ENCODE measurements at regions not wholly inside any gene's neighbourhood (a gene's known extent, or its start where the extent isn't known, plus 50 kb on each side); places are given as distances from the start of the nearest gene placed in this dataset.

- TF ChIP-seq EZH2phosphoT487 (IDR thresholded peaks at IDR 0.05; ENCODE audit: low read depth, severe bottlenecking, unreplicated experiment) (no peak), CTCF (IDR thresholded peaks at IDR 0.05; ENCODE audit: poor library complexity) (no peak), EZH2 (IDR thresholded peaks at IDR 0.05; ENCODE audit: borderline replicate concordance) (no peak)
Measured at GRCh38 chr12:5197131-5197530, 153.5 kb downstream of the KCNA5 start.
